ENCODE measurements at regions not wholly inside any gene's neighbourhood (a gene's known extent, or its start where the extent isn't known, plus 50 kb on each side); places are given as distances from the start of the nearest gene placed in this dataset.

DNA sequence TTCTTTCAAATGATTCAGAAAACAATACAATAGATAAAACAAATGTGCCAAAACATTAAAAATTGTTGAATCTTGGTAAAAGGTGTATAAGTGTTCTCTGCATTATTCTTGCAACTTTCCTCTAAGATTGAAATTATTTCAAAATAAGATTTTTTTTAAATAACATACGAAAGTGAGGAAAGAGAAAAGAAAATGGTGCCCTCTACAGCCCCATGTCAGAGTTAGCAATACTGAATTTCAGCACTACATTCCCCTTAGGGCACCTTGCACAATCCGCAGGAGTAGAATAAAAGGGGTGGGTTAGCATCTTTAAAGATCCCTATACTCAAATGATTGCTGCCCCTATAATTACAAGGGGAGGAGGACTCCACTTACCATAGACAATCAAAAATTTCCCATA is 433.7 kb downstream of the BCL11A start:
- no peak for DNase-seq
- no peak overlapping the region for H3K27ac Mint-ChIP-seq

DNA sequence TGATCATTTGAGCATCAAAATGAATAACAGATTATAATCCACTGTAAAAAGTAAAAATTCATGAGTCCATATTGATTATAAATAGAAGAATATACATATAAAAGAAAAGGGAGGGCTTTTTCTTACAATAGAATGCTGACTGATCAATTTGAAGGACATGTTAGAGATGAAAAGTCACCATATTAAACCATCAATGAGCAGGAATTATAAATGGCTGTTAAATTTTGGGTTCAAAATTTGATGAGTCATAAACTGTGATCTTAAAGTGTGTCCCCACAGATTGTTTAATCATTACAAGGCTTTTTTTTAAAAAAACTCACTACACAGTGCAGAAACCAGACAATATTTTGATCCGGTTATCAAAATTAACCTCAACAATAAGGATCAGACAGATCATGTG is 434.5 kb downstream of the BCL11A start:
- Mint-ChIP-seq H3K27me3 (no peaks in the 10 kb centered on the region), H3K36me3 (ENCODE audit: insufficient read depth) (no peaks in the 10 kb centered on the region), H3K4me3 (no peak overlapping the region), H3K9me3 (peaks cover 5 to 7% of the 10 kb centered on the region in 2 donors), H3K27ac (no peak overlapping the region), H3K4me1 (ENCODE audit: low read depth in 2 of 2) (no peaks in the 10 kb centered on the region)
- DNase-seq, result no peak
- no peak for ATAC-seq (replicated peaks)

More for the DNA sequence above, 433.7 kb downstream of the BCL11A start:
- no peaks in the 10 kb centered on the region for H3K4me1 Mint-ChIP-seq (ENCODE audit: low read depth in 2 of 2)
- ATAC-seq (replicated peaks), result no peak
- H3K9me3 Mint-ChIP-seq, result peaks cover 5 to 7% of the 10 kb centered on the region in 2 donors
- H3K36me3 Mint-ChIP-seq (ENCODE audit: insufficient read depth), result no peaks in the 10 kb centered on the region
- H3K27me3 Mint-ChIP-seq, result no peaks in the 10 kb centered on the region
- H3K4me3 Mint-ChIP-seq, result no peak overlapping the region

DNA sequence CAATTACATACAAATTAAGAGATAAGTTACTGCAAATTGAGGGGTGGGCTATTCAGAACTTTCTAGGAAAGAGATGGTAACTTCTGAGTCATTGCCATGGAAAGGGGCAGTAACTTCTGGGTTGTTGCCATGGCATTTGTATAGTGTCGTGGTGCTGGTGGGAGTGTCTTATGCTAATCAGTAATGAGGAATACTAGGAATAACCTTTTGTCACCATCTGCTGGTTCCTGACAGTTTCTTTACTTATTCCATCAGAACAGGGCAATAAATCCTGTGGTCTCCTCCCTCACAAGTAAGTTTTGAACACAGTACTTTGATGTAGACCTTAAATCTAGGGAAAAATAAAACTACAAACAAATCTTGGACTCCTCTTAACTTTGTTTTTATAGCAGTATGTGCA is 435.4 kb downstream of the BCL11A start:
- ATAC-seq (replicated peaks) (no peak), DNase-seq (no peak)
- H3K27me3 Mint-ChIP-seq, result no peaks in the 10 kb centered on the region
- H3K4me3 Mint-ChIP-seq, result no peak overlapping the region
- no peaks in the 10 kb centered on the region for H3K36me3 Mint-ChIP-seq (ENCODE audit: insufficient read depth)
- peaks cover 5 to 7% of the 10 kb centered on the region in 2 donors for H3K9me3 Mint-ChIP-seq
- no peak overlapping the region for H3K27ac Mint-ChIP-seq
- H3K4me1 Mint-ChIP-seq (ENCODE audit: low read depth in 2 of 2), result no peaks in the 10 kb centered on the region

DNA sequence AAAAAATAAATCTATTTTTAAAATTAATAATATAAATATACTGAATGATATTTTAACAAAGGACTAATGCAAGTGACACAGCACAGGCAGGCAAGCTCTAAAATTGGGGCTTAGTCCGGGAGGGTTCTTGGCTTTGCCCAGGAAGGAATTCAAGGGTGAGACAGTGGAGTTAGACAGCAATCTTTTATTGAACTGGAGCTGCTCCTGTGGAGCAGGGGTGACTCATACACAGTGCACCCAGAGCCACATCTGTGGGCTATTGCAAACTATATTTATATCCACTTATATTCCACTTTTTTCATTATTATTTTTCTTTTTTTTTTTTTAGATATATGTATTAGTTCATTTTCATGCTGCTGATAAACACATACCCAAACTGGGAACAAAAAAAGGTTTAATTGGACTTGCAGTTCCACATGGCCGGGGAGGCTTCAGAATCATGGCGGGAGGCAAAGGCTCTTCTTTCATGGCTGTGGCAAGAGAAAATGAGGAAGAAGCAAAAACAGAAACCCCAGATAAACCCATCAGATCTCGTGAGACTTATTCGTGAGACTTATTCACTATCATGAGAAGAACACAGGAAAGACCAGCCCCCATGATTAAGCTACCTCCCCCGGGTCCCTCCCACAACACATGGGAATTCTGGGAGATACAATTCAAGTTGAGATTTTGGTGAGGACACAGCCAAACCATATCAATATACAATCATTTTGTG is 437.1 kb downstream of the BCL11A start:
- DNase-seq (no peak), ATAC-seq (replicated peaks) (no peak)
- no peaks in the 10 kb centered on the region for H3K27me3 Mint-ChIP-seq
- no peak overlapping the region for H3K4me3 Mint-ChIP-seq
- H3K36me3 Mint-ChIP-seq (ENCODE audit: insufficient read depth), result no peaks in the 10 kb centered on the region
- no peaks in the 10 kb centered on the region for H3K4me1 Mint-ChIP-seq (ENCODE audit: low read depth in 2 of 2)
- peaks cover 5 to 7% of the 10 kb centered on the region in 2 donors for H3K9me3 Mint-ChIP-seq
- H3K27ac Mint-ChIP-seq, result no peak overlapping the region

DNA sequence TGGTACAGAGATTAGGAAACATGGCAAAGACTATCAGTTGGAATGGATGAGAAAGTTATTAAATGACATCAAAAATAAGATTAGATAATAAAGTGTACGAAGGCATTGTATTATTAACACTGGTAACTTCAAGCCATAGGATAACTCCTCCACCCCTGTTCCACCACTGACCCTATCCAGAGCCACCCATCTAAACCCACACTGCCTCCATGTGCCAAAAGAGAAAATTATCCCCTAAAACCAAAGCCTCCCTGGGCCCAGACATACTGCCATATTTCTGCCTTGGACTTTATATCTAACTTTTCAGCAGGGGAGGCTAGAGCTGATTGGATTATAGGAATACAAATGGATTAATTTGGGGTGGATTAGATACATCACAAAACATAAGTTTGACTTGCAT is 443.7 kb downstream of the BCL11A start:
- Mint-ChIP-seq H3K9me3 (peaks cover 0 to 2% of the 10 kb centered on the region in 2 donors), H3K27me3 (no peaks in the 10 kb centered on the region), H3K4me1 (ENCODE audit: low read depth in 2 of 2) (no peaks in the 10 kb centered on the region), H3K27ac (no peak overlapping the region), H3K4me3 (no peak overlapping the region), H3K36me3 (ENCODE audit: insufficient read depth) (no peaks in the 10 kb centered on the region)
- DNase-seq, result no peak
- no peak for ATAC-seq (replicated peaks)

DNA sequence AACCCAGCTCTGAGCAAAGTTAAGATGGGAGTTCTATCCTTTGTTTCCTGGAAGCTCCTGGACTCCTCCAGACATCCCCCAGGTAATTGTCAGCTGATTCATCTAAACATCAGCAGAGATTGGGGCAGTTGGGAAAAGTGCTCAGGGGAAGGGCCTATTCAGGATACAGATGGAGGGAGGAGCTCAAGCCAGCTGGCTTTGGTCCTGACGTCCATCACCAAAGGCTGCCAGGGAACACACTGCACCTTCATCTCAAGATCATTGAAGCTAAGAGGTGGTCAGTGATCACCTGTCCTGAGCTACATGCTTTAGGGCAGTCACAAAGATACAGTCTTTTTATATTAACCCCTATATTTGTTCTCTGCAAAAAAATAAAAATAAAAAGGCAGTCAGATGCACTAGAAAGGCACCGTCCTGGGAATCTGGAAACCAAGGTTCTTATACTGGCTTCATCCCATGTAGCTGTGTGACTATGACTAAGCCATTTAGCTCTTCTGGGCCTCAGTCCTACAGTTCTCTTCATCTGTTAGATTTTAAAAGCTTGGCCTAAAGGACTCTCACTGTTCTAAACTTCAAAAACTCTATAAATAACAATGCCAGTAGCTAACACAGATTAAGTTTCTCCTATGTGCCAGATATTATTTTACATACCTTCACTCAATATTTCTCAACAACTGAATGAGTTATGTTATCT is 446.5 kb downstream of the BCL11A start:
- Mint-ChIP-seq H3K36me3 (ENCODE audit: insufficient read depth) (no peaks in the 10 kb centered on the region), H3K9me3 (peaks cover 0 to 4% of the 10 kb centered on the region in 2 donors), H3K4me1 (ENCODE audit: low read depth in 2 of 2) (no peaks in the 10 kb centered on the region), H3K27me3 (no peaks in the 10 kb centered on the region), H3K4me3 (no peak overlapping the region), H3K27ac (no peak overlapping the region)
- DNase-seq, result no peak
- ATAC-seq (replicated peaks), result no peak

DNA sequence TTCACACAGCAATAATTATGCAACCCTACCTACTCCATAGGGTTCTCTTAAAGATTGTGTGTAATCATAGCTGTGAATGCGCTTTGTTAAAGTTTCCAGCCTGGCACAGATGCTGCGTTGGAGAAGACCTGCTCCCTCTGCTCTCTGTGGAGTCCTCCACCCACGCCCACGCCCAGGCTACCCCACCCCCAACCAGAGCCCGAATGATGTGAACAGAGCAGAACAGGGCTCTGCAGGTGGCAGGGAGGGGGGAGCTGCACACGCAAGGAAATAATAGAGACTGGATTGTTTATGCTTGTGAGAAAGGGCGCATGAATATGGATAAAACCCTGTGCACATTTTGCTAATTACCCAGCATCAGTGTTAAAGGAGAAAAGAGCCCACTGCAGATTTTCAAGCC is 447.5 kb downstream of the BCL11A start:
- ATAC-seq (replicated peaks), result no peak
- Mint-ChIP-seq H3K27ac (no peak overlapping the region), H3K4me1 (ENCODE audit: low read depth in 2 of 2) (no peaks in the 10 kb centered on the region), H3K9me3 (peaks cover 0 to 4% of the 10 kb centered on the region in 2 donors), H3K27me3 (no peaks in the 10 kb centered on the region), H3K36me3 (ENCODE audit: insufficient read depth) (no peaks in the 10 kb centered on the region), H3K4me3 (no peak overlapping the region)
- DNase-seq, result no peak

DNA sequence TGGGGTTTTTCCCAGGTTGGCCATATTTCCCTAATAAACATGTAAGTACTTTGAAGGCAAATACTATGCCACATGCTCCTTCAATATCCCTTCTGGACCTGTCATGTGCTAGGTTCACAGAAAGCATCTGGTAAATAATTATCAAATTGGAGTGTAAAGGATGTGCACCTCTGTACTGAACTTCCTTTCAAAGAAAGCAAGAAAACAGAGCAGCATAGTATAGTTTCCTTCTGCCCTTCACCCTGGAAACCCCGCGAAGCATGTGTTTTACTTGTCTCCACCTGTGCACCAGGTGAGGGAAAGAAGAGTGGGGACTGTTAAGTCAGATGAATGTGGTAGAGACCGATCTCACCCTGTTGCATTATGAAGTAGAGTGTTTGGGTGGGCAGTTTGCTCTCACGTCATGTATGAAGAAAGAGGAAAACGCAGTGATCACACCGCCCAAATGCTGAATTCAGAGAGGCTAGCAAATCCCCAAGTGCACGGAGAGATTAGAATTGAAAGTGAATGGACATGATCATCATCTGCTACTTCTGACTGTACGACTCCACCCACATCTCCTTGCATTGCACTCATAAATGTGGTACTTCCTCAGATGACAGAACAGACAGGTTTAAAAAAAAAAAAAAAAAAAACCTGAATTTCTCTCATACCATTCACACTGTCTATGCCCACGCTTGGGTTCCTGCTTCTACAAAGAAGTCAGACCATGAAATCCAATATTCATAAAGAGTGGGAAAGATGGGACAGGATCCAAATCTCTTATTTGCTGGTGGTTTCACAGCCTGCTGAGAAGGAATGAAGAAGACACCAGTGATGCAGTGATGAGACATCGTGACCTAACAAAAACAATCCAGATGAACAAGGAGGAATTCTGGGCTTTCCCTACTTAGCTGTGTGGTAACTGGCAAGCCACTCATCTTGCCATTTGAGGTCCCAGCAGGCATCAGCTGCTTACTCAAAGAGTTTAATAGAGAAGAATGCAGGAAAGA is 448.6 kb downstream of the BCL11A start:
- no peak for DNase-seq
- peaks cover 0 to 4% of the 10 kb centered on the region in 2 donors for H3K9me3 Mint-ChIP-seq
- no peak overlapping the region for H3K4me3 Mint-ChIP-seq
- ATAC-seq (replicated peaks), result no peak
- no peaks in the 10 kb centered on the region for H3K27me3 Mint-ChIP-seq
- no peak overlapping the region for H3K27ac Mint-ChIP-seq
- no peaks in the 10 kb centered on the region for H3K36me3 Mint-ChIP-seq (ENCODE audit: insufficient read depth)
- no peaks in the 10 kb centered on the region for H3K4me1 Mint-ChIP-seq (ENCODE audit: low read depth in 2 of 2)

DNA sequence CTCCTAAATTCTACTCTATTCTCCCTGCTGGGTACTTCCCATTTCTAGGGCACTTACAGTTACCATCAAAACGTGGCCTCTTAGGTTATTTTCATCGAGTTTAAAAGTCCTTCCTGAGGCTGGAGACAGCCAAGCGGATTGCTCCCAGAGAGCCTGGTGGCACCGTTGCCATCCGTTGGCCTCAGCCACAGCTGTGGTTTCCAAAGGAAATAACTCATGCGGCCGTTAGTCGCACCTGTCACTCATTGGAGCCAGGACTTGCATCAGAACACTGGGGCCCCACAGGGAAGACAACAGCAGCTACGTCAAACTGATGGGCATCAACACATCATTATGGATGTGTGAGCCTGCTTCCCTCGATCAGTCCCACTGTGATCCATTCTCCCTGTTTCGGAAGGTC is 453.4 kb downstream of the BCL11A start:
- H3K27ac Mint-ChIP-seq, result no peak overlapping the region
- no peak for DNase-seq
- no peaks in the 10 kb centered on the region for H3K4me1 Mint-ChIP-seq (ENCODE audit: low read depth in 2 of 2)
- H3K9me3 Mint-ChIP-seq, result peaks cover 3 to 8% of the 10 kb centered on the region in 2 donors
- no peak for ATAC-seq (replicated peaks)
- no peak overlapping the region for H3K4me3 Mint-ChIP-seq
- H3K36me3 Mint-ChIP-seq (ENCODE audit: insufficient read depth), result no peaks in the 10 kb centered on the region
- H3K27me3 Mint-ChIP-seq, result no peaks in the 10 kb centered on the region

DNA sequence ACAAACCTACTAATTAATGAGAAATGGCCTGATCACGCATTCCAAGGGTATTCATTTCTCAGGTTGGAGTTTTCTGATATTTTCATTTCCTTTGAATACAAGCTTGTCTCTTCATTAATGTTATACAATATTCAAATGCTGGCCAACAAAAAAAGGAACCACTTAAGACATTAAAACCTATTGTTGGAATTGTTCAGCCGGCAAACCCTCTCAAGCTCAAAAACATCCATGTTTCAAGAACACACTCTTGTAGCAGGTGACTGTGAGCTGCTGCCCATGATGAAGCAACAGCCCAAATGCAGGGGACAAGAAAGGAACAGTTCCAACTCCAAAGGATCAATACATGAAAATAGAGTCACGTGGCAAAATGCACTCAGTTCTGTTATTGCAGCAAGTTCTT is 454.5 kb downstream of the BCL11A start:
- no peak for ATAC-seq (replicated peaks)
- Mint-ChIP-seq H3K36me3 (ENCODE audit: insufficient read depth) (no peaks in the 10 kb centered on the region), H3K4me3 (no peak overlapping the region), H3K4me1 (ENCODE audit: low read depth in 2 of 2) (no peaks in the 10 kb centered on the region), H3K9me3 (peaks cover 3 to 8% of the 10 kb centered on the region in 2 donors), H3K27ac (no peak overlapping the region), H3K27me3 (no peaks in the 10 kb centered on the region)
- no peak for DNase-seq

DNA sequence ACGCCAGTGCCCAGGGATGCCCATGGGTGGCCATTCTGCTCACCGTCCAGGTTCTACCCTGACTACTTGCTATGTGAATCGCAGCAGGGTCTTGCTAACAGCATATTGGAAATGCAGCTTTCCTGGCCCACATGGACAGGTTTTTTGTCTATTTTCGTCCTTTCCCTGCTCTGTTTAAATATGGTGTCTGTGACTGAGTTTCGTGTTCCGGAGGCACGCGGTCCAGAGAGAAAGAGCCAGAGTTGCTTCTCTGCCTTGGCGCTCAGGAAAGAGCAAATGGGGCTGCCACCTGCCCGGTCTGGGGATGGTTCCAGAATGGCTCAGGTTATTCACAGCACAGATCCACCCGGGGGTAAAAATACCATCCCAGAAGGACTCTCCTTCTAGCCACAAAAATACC is 456.2 kb downstream of the BCL11A start:
- Mint-ChIP-seq H3K27ac (no peak overlapping the region), H3K4me1 (ENCODE audit: low read depth in 2 of 2) (no peaks in the 10 kb centered on the region), H3K4me3 (no peak overlapping the region), H3K9me3 (peaks cover 1 to 15% of the 10 kb centered on the region in 2 donors), H3K36me3 (ENCODE audit: insufficient read depth) (no peaks in the 10 kb centered on the region), H3K27me3 (no peaks in the 10 kb centered on the region)
- DNase-seq, result no peak
- ATAC-seq (replicated peaks), result no peak

DNA sequence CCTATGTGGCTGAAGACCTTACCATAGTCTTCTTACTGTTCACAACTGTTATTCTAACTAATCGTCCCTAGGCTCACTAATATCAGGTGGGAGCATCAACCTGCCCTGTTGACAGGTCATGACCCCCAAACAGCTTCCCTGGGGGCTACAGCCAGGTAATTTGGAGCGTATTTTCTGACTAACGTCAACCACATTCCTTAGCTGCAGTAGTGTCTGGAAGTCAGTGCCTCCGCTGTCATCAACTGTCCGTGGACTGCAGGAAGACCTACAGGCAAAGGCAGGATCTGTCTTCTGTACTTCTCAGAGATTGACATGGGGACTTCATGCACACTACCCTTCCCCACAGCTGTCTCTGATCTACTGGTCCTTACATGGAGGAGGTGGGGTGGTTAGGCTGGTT is 456.9 kb downstream of the BCL11A start:
- no peak for DNase-seq
- no peak for ATAC-seq (replicated peaks)
- H3K27me3 Mint-ChIP-seq, result no peaks in the 10 kb centered on the region
- peak overlapping the region in 1 of 2 donors; percentile 41 for H3K27ac Mint-ChIP-seq
- H3K4me1 Mint-ChIP-seq (ENCODE audit: low read depth in 2 of 2), result no peaks in the 10 kb centered on the region
- no peak overlapping the region for H3K4me3 Mint-ChIP-seq
- peaks cover 1 to 19% of the 10 kb centered on the region in 2 donors for H3K9me3 Mint-ChIP-seq
- H3K36me3 Mint-ChIP-seq (ENCODE audit: insufficient read depth), result no peaks in the 10 kb centered on the region

DNA sequence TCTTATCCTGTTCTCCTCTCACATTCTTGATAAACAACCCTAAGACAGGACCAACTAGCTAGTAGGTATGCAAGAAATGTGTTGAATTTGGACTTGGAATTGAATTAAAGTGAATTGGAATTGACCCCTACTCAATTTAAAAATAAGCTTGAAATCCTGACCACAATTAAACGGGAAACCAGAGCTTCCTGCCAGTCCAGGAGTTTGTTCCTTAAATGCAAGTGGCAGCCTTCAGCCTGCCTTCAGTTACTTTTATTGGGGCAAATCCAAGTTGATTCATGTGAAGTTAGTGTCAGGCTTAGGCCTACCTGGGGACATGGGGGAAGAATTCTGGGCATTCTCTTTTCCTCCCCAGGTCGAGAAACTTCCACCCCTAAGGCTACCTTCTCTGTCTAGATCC is 457.6 kb downstream of the BCL11A start:
- ATAC-seq (replicated peaks) (no peak), DNase-seq (no peak)
- Mint-ChIP-seq H3K9me3 (peaks cover 1 to 19% of the 10 kb centered on the region in 2 donors), H3K36me3 (ENCODE audit: insufficient read depth) (no peaks in the 10 kb centered on the region), H3K4me1 (ENCODE audit: low read depth in 2 of 2) (no peaks in the 10 kb centered on the region), H3K27ac (peak overlapping the region in 1 of 2 donors; percentile 41), H3K27me3 (no peaks in the 10 kb centered on the region), H3K4me3 (no peak overlapping the region)
